ENCODE measurements at regions not wholly inside any gene's neighbourhood (a gene's known extent, or its start where the extent isn't known, plus 50 kb on each side); places are given as distances from the start of the nearest gene placed in this dataset.
A peak's percentile ranks its signal among the peaks of the same experiment; 100 is the strongest.

- DNase-seq: no peak
These were observed 103.2 kb upstream of the TNFAIP3 start for GRCh38 chr6:137763886-137764285.

- DNase-seq: no peak
These were observed 102.6 kb upstream of the TNFAIP3 start for GRCh38 chr6:137764464-137764863.

GRCh38 chr6:137765059-137765458, 102.0 kb upstream of the TNFAIP3 start:
- DNase-seq: no peak

DNA sequence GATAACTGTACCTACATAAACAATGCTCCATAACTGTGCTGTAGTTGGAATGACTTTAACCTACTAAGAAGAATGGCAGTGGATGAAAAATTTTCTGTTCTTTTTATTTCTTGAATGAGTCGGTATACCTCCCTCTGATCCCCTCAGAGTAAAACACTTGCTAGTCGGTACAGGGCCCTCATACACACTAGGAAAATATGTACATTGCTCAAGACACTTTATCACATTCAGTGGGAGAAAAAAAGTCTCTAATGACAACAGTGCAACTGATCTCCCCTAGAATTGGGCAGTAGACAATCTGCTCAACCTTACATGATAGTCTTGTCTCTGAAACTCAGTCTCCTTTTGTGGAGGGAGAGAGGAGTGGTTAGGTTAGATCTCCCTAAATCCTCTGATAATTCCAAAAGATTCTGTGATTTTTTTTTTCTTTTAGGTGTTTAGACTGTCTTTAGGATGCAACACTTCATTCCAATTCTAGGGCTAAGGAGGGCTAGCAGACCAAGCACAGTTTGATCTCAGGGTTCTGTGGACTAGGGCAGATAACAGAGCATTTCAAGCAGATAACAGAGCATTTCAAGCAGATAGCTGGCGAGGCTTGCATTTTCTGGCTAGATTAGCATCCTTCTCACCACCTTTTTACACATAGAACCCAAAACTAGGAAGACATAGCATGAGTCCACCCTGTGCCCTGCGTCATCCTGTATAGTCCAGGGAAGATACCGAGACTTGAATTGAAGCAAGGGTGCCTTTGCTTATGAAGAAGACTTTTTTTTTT, 100.3 kb upstream of the TNFAIP3 start:
- DNase-seq: no peak

DNA sequence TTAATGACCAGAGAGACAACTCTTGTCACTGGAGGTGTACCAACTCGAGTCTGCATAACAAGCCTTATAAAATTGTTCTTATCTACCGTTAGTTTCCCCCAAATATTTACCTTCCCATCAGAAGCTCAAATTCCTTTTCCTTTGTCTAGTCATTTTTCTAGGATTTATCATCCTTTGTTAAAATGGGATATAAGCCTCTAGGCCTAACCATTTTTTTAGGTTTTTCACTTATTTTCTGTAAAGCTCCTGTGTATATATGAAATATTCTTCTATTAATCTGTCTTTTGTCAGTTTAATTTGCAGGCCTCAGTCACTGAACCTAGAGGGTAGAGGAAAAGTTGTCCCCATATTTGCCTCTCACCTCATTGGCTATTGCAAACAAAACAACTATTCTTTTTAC, 99.6 kb upstream of the TNFAIP3 start:
- no peak for DNase-seq

GRCh38 chr6:137767911-137768690, 99.0 kb upstream of the TNFAIP3 start:
- peak in 1 of 2 donors; percentile 59 for DNase-seq

DNA sequence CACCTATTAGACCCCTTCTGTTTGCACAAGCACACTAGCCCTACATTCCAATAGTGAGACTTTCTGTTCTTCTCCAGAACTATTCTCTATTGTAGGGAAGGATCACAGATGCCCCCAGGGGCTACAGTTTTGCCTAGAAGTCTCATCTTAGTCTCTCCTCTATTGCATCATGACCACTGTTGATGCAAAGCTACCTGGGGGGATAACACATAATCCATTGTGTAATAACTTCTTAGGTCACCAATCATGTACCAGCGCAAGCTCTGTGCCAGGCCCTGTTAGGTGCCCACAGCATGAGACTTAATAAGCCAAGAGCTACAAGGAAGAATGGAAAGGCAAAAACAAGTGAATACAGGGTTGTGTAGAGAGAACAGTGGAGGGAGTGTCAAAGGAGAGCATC, 98.1 kb upstream of the TNFAIP3 start:
- no peak for DNase-seq

DNA sequence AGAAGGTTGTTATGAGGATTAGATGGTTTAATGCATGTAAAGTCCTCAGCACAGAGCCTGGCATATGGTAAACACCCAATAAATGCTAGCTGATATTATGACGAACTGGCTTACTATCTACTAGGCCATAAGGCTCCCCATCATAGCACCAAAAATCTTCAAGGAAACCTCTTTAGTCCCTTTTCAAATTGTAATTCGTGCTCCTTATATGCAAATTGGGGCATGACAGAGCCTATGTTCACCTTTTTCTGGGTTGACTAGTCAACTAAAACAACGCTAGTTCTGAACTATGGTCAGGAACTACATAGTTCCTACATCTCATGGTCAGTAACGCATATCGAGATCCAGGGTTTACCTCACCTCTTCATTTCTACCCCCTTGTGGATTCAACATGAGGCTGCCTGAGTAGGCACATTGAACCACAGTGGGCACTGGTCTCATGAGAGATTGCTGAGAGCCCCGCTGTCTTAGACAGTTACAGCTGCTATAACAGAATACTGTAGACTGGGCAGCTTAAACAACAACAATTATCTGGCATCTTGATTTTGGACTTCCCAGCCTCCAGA, 97.2 kb upstream of the TNFAIP3 start:
- DNase-seq: no peak

- no peak for DNase-seq
These were observed 94.4 kb upstream of the TNFAIP3 start for GRCh38 chr6:137772541-137773250.

- no peak for DNase-seq
These were observed 91.8 kb upstream of the TNFAIP3 start for GRCh38 chr6:137775227-137775626.

DNA sequence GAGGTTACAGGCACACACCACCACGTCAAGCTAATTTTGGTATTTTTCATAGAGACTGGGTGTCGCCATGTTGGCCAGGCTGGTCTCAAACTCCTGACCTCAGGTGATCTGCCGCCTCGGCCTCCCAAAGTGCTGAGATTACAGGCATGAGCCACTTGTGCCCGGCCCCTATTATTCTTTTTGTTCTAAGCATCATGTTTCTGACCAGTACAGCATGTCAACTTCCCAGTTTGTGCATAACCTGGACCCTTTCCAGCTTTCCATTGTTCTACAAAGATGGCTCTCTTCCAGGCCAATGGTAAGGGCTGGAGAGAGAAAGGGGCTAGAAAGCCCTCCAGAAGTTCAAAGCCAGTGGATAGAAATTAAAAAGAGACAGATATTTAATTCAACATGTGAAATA, 91.3 kb upstream of the TNFAIP3 start:
- no peak for DNase-seq

DNA sequence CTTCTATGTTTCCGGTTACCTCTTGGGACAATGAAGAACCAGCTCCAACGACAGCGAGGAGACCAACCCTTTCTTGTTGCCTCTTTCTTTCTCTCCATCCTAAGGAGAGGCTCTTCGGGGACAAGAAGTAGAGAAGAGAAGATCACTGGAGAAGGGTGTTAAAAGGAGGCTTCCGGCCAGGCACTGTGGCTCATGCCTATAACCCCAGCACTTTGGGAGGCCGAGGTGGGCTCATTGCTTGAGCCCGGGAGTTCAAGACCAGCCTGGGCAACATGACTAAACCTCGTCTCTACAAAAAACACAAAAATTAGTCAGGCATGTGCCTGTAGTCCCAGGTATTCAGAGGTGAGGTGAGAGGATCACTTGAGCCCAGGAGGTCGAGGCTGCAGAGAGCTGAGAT, 90.8 kb upstream of the TNFAIP3 start:
- DNase-seq: no peak

- no peak for DNase-seq
These were observed 90.0 kb upstream of the TNFAIP3 start for GRCh38 chr6:137776786-137777686.

GRCh38 chr6:137777687-137778075, 89.4 kb upstream of the TNFAIP3 start:
- DNase-seq: no peak

GRCh38 chr6:137779982-137780381, 87.1 kb upstream of the TNFAIP3 start:
- DNase-seq: no peak

GRCh38 chr6:137780447-137781034, 86.5 kb upstream of the TNFAIP3 start:
- DNase-seq: peak in 1 of 2 donors; percentile 19

DNA sequence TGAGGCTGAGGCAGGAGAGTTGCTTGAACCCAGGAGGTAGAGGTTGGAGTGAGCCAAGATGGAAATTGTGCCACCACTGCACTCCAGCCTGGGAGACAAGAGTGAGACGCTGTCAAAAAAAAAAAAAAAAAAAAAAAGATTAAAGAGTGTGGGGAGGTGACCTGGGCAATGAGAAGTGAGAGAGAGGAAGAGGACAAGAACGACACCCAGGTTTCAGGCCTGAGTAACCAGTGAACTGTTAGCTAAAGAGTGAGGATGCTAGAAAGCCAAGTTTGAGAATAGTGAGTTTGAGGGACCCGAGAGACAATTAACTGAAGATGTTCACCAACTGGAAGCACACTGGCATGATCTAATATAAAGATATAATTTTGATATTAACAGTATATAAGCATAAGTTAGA, 85.4 kb upstream of the TNFAIP3 start:
- no peak for DNase-seq

GRCh38 chr6:137782166-137783039, 84.7 kb upstream of the TNFAIP3 start:
- DNase-seq: no peak

GRCh38 chr6:137783710-137784109, 83.3 kb upstream of the TNFAIP3 start:
- DNase-seq: no peak

DNA sequence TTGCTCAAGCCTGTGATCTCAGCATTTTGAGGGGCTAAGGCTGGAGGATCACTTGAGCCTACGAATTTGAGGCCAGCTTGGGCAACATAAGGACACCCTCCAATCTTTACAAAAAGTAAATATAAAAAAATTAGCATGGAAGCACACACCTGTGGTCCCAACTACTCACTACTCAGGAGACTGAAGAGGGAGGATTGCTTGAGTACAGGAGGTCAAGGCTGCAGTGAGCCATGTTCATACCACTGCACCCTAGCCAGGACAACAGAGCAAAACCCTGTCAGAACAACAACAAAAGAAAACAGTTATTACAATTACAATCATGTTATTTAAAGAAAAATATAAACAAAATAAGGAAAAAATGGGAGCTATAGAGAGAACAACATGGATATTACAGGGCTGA, 82.5 kb upstream of the TNFAIP3 start:
- DNase-seq: no peak

DNA sequence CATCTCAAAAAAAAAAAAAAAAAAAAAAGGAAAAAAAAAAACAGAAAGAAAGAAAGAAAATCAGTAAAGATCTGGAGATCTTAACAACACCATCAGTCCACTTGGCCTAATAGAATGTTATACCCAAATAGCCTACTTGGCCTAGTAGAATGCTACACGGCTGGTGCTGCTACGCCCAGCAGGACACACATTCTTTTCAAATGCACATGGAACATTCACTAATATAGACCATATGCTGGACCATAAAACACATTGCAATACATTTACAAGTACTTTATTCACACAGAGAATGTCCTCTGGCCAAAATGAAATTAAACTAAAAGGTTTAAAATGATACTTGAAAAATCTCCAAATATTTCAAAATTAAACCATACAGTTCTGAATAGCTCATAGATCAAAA, 80.0 kb upstream of the TNFAIP3 start:
- no peak for DNase-seq
